HG03103 (cell line): ENCODE measurements at regions not wholly inside any gene's neighbourhood (a gene's known extent, or its start where the extent isn't known, plus 50 kb on each side); places are given as distances from the start of the nearest gene placed in this dataset.

ENCODE experiments used
- ATAC-seq: cut with Tn5 transposase; IDR thresholded peaks from one replicate; pipeline ENCODE4 v1.9.1; 2021; ENCODE audit warnings: low read depth; ENCODE audit not compliant: unreplicated experiment

GRCh38 chr7:25619963-25620799 lies 391.9 kb upstream of the NPVF start:
- no peak for ATAC-seq

DNA sequence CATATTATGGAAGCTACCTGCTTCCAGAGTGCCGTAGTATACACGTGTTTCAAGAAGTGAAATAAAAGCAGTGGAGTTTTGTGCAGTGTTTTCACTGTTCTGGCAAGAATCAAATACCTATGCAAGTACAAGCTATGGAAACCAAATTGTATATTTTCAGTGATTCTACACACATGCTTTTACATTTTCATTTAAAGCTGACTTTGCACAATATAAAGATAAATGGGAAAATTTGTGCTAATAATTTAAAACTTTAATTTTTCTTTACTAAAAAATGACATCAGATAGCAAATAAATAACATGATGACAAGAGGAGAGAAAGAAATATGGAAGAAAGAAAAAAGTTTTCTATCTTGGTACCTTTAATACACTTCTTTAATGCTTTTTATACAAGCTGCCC lies 393.7 kb upstream of the NPVF start:
- no peak for ATAC-seq

DNA sequence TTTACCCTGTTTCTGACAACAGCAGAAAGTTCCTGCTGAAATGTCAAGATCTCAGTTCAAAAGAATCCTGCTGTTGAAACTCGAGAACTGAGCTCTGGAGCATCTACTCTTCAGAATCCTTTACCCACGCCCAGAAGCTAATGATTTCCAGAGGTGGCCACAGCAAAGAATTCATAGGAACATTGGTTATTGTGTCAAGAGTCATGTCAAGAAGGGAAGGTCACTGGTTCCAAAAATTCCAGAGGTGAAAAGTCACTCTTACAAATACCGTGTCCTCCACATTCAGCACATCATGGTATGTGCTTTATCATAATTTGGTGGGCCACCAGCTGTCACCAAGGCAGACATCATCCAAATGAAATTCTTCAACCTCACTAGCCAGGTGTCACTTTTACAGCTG lies 394.4 kb upstream of the NPVF start:
- ATAC-seq: no peak

- no peak for ATAC-seq
These were observed 395.8 kb upstream of the NPVF start for GRCh38 chr7:25624051-25624450.

GRCh38 chr7:25624833-25625232 lies 396.5 kb upstream of the NPVF start:
- ATAC-seq: no peak

DNA sequence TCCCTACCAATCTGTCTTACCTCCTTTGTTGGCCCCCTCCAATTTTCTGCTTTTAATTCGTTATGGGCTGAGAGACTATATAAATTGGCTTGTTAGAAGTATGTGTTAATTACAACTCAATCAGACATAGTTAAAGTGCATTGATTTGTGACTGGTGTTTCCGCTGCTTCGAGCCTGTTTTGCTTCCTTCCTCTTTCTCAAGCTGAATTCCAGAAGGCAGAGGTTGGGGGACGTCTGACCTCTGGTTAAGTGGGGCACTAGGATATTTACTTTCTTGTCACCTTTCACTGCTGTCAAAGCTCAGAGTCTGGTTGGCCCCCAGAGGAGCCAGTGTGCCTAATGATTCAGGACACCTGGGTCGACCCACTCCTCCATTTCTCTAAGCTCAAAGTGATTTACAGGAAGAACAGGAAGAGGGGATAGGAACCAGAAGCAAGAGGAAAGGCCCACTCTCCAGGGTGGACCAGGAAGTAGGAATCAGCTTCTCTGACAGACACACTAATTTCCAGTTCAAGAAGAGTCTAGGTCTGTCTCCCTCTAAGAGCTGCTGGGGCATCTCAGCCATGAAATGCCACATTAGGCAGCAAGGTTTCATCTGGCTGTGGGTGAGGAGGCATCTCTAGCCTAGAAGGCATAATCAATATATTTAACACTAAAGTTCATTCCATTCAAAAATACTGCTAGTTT lies 397.2 kb upstream of the NPVF start:
- ATAC-seq: no peak

DNA sequence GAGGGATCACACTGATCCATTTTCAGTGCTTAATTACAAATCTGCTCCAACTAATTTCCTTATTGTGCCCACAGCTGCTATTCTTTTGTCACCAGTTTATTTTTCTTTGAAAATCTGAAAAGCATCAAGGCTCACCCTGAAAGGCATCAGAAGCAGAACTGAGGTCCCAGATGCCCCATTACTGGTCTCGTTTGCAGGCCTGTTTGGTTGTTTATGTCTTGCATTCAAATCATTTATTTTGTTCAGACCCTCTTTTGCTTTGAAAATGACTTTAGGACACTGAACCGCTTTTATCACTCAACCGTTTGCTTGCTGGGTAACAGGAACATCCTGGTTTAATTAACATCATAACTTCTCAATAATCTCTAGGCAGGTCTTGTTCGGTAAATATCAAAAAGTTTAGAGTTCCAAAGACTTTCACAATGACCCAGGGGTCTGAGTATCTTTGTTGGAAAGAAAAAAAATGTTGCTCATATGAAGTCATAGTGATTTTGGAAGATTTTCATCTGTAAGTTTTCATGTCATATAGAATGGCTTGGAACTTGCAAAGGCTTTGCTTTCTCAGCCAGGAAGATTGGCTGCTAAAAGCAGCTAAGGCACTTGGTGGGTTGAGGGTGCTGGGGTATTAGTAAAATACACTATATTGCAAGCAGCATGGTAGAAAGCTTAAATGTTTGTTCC lies 398.3 kb upstream of the NPVF start:
- ATAC-seq: no peak

GRCh38 chr7:25628446-25628845 lies 400.2 kb upstream of the NPVF start:
- ATAC-seq: no peak

GRCh38 chr7:25632616-25633015 lies 404.3 kb upstream of the NPVF start:
- no peak for ATAC-seq

DNA sequence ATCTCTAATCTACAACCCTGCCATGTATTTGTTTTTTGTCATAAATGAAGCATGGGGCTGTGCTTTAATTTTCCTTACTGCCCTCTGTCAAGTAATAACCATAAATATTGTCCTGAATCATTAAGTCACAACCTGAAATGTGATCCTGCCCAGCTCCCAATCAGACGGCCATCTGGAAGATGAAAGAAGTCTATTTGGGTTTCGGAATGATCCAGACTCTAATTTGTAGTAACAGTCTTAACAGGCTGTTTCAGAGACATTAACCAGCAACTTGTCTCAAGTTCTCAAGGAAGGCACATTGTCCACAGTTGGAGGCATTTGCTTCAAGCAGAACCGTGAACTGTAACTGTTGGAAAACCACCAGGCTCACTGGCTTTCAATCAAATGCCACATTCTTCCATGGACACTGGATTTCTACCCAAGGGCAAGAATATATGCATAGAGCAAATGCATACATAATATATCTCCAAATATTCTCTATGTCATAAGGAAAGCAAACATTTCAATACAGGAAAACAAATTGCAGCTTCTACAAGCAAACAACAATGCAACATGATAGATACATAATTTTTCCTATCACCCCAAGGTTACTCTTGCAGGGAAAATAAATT lies 405.2 kb upstream of the NPVF start:
- ATAC-seq: no peak

- ATAC-seq: no peak
These were observed 407.9 kb upstream of the NPVF start for GRCh38 chr7:25636168-25636567.

GRCh38 chr7:25636871-25637283 lies 408.6 kb upstream of the NPVF start:
- no peak for ATAC-seq

- ATAC-seq: no peak
These were observed 409.8 kb upstream of the NPVF start for GRCh38 chr7:25638068-25638467.

- ATAC-seq: no peak
These were observed 410.4 kb upstream of the NPVF start for GRCh38 chr7:25638590-25639244.

GRCh38 chr7:25642849-25643248 lies 414.6 kb upstream of the NPVF start:
- no peak for ATAC-seq

GRCh38 chr7:25643286-25643685 lies 415.0 kb upstream of the NPVF start:
- ATAC-seq: no peak

- no peak for ATAC-seq
These were observed 415.6 kb upstream of the NPVF start for GRCh38 chr7:25643770-25644394.

GRCh38 chr7:25646726-25647413 lies 418.6 kb upstream of the NPVF start:
- ATAC-seq: no peak

DNA sequence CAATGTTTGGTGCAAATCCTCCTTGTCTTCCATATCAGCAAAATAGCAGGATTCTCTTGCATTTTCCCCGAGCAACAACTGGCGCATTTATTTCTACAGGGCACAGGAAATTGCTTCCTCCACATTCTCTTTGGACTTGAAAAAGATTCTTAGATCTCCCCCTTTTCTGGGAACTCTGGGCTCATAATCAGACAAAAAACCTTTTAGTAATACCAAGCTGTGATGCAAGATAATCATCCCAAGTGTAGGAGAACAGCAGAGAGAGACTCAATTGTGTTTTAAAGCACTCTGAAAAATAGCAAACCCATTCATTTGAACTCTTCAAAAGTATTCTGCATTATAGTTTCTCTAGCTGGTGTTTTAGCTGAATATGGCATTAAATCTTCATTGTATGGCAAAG lies 419.6 kb upstream of the NPVF start:
- ATAC-seq: no peak

- ATAC-seq: no peak
These were observed 424.1 kb upstream of the NPVF start for GRCh38 chr7:25652366-25652765.
